ENCODE measurements at regions not wholly inside any gene's neighbourhood (a gene's known extent, or its start where the extent isn't known, plus 50 kb on each side); places are given as distances from the start of the nearest gene placed in this dataset.
"Not testable (repeated sequence)": the region's sequence is repeated elsewhere in the genome, so short reads cannot be mapped to it uniquely, and the experiment has no call there.

DNA sequence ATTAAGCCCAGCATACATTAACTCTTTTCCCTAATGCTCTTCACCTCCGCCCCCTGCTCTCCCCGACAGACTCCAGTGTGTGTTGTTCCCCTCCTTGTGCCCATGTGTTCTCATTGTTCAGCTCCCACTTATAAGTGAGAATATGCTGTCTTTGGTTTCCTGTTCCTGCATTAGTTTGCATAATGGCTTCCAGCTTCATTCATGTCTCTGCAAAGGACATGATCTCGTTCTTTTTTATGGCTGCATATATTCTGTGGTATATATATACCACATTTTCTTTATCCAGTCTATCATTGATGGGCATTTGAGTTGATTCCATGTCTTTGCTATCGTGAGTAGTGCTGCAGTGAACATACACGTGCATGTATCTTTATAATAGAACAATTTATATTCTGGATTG is 69.3 kb upstream of the NAA35 start:
- not testable (repeated sequence) for TF ChIP-seq MXI1 (conservative IDR thresholded peaks at IDR 0.05; ENCODE audit: poor library complexity, severe bottlenecking); EZH2 (IDR thresholded peaks at IDR 0.05; ENCODE audit: borderline replicate concordance, insufficient read depth, low read length, poor library complexity, severe bottlenecking); POLR2AphosphoS5 (IDR thresholded peaks at IDR 0.05)
- TF ChIP-seq, protein P1, sequence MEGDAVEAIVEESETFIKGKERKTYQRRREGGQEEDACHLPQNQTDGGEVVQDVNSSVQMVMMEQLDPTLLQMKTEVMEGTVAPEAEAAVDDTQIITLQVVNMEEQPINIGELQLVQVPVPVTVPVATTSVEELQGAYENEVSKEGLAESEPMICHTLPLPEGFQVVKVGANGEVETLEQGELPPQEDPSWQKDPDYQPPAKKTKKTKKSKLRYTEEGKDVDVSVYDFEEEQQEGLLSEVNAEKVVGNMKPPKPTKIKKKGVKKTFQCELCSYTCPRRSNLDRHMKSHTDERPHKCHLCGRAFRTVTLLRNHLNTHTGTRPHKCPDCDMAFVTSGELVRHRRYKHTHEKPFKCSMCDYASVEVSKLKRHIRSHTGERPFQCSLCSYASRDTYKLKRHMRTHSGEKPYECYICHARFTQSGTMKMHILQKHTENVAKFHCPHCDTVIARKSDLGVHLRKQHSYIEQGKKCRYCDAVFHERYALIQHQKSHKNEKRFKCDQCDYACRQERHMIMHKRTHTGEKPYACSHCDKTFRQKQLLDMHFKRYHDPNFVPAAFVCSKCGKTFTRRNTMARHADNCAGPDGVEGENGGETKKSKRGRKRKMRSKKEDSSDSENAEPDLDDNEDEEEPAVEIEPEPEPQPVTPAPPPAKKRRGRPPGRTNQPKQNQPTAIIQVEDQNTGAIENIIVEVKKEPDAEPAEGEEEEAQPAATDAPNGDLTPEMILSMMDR (IDR thresholded peaks at IDR 0.05; ENCODE audit: poor library complexity, severe bottlenecking) = not testable (repeated sequence)

Measured in neural cell (in vitro differentiated cells).